ENCODE measurements at regions not wholly inside any gene's neighbourhood (a gene's known extent, or its start where the extent isn't known, plus 50 kb on each side); places are given as distances from the start of the nearest gene placed in this dataset.

DNA sequence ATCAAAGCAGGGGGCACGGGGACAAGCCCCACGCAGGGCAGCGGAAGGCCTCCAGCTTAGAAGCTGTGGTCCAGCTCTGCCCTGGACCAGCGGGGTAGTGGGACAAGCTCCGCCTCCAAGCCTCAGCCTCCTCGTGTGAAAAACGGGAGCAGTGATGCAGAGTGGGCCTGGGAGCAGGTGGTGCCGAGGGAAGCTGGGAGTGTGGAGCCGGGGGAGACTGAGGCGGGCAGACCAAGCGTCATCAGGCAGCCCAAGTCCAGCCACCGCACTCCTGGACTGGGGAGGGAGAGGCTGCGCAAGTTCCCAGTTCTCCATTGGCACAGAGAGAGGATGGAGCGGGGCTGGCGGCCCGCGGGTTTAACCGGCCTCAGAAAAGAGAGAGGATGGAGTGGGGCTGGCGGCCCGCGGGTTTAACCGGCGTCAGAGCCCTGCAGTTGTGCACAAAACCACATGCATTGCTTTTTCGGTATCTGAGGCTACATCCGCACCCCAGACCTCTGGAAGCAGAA, 68.1 kb upstream of the PHF21B start:
- TF ChIP-seq, protein P1, sequence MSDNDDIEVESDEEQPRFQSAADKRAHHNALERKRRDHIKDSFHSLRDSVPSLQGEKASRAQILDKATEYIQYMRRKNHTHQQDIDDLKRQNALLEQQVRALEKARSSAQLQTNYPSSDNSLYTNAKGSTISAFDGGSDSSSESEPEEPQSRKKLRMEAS (IDR thresholded peaks at IDR 0.05) = no peak
- TF ChIP-seq, protein P2, sequence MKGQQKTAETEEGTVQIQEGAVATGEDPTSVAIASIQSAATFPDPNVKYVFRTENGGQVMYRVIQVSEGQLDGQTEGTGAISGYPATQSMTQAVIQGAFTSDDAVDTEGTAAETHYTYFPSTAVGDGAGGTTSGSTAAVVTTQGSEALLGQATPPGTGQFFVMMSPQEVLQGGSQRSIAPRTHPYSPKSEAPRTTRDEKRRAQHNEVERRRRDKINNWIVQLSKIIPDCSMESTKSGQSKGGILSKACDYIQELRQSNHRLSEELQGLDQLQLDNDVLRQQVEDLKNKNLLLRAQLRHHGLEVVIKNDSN (IDR thresholded peaks at IDR 0.05) = no peak
- TF ChIP-seq EP300 (IDR thresholded peaks at IDR 0.05; ENCODE audit: borderline replicate concordance) = no peak
- TF ChIP-seq, protein P3, sequence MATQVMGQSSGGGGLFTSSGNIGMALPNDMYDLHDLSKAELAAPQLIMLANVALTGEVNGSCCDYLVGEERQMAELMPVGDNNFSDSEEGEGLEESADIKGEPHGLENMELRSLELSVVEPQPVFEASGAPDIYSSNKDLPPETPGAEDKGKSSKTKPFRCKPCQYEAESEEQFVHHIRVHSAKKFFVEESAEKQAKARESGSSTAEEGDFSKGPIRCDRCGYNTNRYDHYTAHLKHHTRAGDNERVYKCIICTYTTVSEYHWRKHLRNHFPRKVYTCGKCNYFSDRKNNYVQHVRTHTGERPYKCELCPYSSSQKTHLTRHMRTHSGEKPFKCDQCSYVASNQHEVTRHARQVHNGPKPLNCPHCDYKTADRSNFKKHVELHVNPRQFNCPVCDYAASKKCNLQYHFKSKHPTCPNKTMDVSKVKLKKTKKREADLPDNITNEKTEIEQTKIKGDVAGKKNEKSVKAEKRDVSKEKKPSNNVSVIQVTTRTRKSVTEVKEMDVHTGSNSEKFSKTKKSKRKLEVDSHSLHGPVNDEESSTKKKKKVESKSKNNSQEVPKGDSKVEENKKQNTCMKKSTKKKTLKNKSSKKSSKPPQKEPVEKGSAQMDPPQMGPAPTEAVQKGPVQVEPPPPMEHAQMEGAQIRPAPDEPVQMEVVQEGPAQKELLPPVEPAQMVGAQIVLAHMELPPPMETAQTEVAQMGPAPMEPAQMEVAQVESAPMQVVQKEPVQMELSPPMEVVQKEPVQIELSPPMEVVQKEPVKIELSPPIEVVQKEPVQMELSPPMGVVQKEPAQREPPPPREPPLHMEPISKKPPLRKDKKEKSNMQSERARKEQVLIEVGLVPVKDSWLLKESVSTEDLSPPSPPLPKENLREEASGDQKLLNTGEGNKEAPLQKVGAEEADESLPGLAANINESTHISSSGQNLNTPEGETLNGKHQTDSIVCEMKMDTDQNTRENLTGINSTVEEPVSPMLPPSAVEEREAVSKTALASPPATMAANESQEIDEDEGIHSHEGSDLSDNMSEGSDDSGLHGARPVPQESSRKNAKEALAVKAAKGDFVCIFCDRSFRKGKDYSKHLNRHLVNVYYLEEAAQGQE (IDR thresholded peaks at IDR 0.05; ENCODE audit: low read depth) = no peak
- TF ChIP-seq EGR1 (IDR thresholded peaks at IDR 0.05) = no peak
- TF ChIP-seq TAF1 (IDR thresholded peaks at IDR 0.05; ENCODE audit: low read depth) = no peak
- TF ChIP-seq FOXM1 (IDR thresholded peaks at IDR 0.05; ENCODE audit: borderline replicate concordance, low read depth) = no peak
- no peak for TF ChIP-seq TCF12 (IDR thresholded peaks at IDR 0.05; ENCODE audit: low read depth)
- TF ChIP-seq RAD21 (IDR thresholded peaks at IDR 0.05; ENCODE audit: low read depth) = no peak
- TF ChIP-seq CREB1 (IDR thresholded peaks at IDR 0.05; ENCODE audit: low read depth) = no peak
- TF ChIP-seq NFIC (IDR thresholded peaks at IDR 0.05) = no peak
- no peak for TF ChIP-seq YY1 (IDR thresholded peaks at IDR 0.05; ENCODE audit: low read depth)
- TF ChIP-seq TEAD4 (IDR thresholded peaks at IDR 0.05) = no peak
- no peak for TF ChIP-seq ZBTB7A (IDR thresholded peaks at IDR 0.05; ENCODE audit: low read depth)

All from Ishikawa (cell line).